DOHH2 (cell line): ENCODE measurements at regions not wholly inside any gene's neighbourhood (a gene's known extent, or its start where the extent isn't known, plus 50 kb on each side); places are given as distances from the start of the nearest gene placed in this dataset.

Experiments
- CTCF ChIP-seq: fragments of 200-600 bp; sonication (generic); IDR thresholded peaks from one replicate; pipeline ENCODE4 v1.5.1; 2014; ENCODE audit warnings: antibody characterized with exemption, mild to moderate bottlenecking, low read depth, low read length; ENCODE audit not compliant: poor library complexity, severe bottlenecking
- EZH2phosphoT487 ChIP-seq: fragments of 200-600 bp; sonication (generic); IDR thresholded peaks from 2 replicates; pipeline ENCODE4 v1.6.1; 2017; ENCODE audit warnings: borderline replicate concordance, mild to moderate bottlenecking, antibody characterized with exemption, low read length, moderate library complexity, mixed read lengths

GRCh38 chr6:135555550-135555949 lies 58.0 kb upstream of the AHI1 start:
- TF ChIP-seq CTCF (no peak), EZH2phosphoT487 (no peak)
